ENCODE measurements at regions not wholly inside any gene's neighbourhood (a gene's known extent, or its start where the extent isn't known, plus 50 kb on each side); places are given as distances from the start of the nearest gene placed in this dataset.

DNA sequence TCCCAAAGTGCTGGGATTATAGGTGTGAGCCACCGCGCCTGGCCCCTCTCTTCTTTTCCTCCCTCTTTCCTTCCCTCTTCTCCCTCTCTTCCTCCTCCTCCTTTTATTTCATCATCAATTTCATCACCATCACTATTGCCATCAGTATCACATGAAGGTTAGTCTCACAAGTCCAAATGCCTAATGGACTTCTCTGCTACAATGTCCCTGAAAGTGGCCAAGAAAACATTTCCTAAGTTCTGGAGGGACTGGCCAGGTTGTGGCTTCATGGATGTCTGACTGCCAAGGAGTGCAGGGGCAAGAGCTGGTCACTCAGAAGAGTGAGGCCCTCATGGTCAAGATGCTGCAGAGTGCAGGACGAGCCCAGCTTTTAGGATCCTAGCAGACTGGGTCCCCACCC lies 97.6 kb downstream of the SYNE3 start:
- no peak overlapping the region for H3K4me3 ChIP-seq (ENCODE audit: low read depth, low read length)
- TF ChIP-seq, protein P1, sequence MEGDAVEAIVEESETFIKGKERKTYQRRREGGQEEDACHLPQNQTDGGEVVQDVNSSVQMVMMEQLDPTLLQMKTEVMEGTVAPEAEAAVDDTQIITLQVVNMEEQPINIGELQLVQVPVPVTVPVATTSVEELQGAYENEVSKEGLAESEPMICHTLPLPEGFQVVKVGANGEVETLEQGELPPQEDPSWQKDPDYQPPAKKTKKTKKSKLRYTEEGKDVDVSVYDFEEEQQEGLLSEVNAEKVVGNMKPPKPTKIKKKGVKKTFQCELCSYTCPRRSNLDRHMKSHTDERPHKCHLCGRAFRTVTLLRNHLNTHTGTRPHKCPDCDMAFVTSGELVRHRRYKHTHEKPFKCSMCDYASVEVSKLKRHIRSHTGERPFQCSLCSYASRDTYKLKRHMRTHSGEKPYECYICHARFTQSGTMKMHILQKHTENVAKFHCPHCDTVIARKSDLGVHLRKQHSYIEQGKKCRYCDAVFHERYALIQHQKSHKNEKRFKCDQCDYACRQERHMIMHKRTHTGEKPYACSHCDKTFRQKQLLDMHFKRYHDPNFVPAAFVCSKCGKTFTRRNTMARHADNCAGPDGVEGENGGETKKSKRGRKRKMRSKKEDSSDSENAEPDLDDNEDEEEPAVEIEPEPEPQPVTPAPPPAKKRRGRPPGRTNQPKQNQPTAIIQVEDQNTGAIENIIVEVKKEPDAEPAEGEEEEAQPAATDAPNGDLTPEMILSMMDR (IDR thresholded peaks at IDR 0.05; ENCODE audit: borderline replicate concordance, insufficient read depth, low read depth, low read length) = no peak

DNA sequence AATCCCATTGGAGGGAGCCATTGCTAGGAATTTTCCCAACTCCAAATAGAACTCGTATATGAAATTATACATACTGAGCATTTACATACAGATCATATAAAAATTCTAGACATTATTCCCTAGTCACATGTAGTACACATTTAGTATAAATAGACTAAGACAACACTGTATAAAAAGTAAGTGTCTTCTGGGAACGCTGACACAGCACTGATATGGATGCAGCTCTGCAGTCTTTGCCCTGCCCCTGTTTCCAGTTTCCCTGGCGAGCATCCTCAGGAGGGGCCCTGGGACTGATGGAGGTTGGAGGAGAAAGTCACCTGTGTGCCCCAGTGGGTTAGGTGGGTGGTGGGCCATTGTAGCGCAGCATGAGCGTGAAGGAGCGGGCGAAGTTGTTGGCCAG lies 97.8 kb upstream of the CLMN start:
- no peak overlapping the region for H3K4me3 ChIP-seq (ENCODE audit: low read depth, low read length)
- TF ChIP-seq, protein P1 (IDR thresholded peaks at IDR 0.05; ENCODE audit: borderline replicate concordance, insufficient read depth, low read depth, low read length) = no peak

DNA sequence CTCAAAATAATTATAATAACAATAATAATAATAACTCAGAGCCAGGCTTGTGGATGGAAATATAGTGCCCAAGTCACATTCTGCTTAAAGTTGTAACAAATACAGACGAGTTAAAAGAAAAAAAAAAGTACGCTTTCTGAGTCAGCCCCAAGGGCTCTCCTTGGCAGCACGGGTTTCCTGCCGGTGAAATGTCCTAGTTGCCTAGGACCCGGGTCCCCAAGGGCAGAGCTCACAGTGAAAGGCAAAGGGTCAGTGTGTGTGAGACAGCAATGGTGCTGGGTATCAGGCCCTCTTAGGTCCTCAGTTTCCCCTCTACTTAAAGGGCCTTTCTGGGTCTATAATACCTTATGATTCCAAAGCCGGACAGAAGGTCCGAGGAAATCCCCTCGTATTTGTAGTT lies 96.3 kb upstream of the CLMN start:
- H3K4me3 ChIP-seq (ENCODE audit: low read depth, low read length) = no peak overlapping the region
- TF ChIP-seq, protein P1 (IDR thresholded peaks at IDR 0.05; ENCODE audit: borderline replicate concordance, insufficient read depth, low read depth, low read length) = no peak

DNA sequence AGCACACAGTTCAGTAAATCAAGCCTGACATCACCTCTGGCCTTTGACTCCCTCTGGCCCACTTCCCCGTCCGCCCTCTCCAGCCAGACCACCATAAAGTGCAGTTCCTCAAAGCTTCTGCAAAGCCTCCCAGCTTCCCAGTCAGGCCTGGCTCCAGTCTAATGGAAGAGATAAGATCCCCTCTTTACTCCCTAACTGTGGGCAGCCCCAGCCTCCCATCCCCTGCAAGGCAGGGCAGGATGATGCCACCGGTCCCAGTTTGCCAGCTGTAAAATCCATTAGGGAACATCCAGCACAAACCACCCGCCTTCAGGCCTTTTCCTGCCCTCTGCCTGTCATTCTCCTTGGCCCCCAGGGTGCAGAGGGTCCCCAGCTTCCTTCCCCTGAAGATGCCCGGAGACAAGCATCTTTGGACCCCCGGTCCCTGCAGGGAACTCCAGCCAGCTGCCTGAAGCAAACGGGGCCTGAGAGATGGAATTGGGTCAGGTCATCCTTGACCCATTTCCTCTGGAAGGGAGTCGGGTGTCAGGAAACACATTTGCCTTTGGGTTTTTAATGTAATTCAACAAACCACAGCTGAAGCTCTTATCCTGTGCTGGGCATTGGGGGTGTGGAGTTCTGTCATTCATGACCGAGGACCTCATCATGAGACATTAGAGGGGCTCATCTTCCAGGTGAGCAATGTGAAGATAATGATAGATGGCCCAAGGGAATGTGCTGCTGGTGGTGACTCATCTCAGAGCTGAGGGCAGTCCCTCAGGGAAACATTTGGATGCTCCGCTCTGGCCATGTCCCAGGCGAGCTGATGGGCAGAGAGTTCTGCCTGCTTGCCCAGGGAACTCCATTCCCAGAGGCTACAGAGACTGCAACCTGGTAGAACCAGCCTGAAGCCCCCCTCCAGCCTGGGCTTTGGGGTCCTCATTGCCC lies 93.8 kb upstream of the CLMN start:
- TF ChIP-seq, protein P1 (IDR thresholded peaks at IDR 0.05; ENCODE audit: borderline replicate concordance, insufficient read depth, low read depth, low read length) = no peak
- no peak overlapping the region for H3K4me3 ChIP-seq (ENCODE audit: low read depth, low read length)

DNA sequence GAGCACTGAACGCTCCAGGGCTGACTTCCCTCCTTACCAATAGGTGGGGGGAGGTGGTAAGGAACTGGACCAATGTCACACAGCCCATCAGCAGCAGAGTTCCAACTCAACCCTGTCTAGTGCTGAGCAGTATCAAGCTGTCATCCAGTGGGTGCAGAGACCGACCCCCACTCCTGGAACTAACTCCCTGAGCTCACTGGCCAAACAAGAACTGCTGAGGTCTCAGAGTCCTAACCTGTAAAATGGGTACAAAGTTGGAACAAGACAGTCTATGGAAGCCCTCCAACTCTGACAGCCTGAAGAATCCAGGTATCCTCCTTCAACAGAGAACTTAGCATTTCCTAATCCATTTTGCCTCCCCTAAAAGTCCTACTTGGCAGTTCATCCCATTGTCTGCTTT lies 91.1 kb upstream of the CLMN start:
- TF ChIP-seq, protein P1 (IDR thresholded peaks at IDR 0.05; ENCODE audit: borderline replicate concordance, insufficient read depth, low read depth, low read length) = no peak
- H3K4me3 ChIP-seq (ENCODE audit: low read depth, low read length) = no peak overlapping the region

DNA sequence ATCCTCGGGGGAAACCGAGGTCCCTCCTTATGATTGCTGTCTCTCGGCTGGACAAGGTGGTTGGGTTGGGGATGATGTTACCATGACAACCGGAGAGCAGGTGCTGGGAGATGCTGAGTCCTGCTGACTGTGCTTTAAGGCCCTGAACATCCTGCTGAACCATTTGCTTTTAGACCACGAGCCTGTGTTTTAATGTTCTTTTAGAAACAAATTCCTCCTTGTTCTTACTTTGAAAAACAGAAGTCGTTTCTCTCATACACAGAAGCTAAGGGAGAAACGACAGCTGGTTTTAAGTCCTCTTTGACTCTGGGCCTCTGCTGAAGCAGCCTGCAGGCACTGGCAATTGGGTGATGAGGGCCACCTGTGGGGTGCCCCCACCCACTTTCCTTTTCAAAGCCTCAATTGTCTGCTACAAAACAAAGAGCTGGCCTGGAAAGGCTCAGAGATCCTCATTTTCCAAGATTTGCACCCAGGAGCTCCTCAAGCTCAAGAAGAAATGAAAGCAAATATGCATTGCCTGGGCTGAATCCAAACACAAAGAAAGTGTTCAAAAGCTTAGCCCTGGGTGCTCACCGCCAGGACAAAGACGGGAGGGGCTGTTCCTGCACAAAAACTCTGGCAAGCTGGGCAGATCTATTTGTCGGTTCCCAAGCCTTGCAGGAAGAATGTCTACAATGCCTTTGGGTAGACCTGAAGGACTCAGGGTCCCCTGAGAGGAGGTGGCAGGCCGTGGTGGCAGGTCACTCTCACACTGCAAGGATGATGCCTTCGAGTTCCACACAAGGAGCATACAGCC lies 90.0 kb upstream of the CLMN start:
- TF ChIP-seq, protein P1 (IDR thresholded peaks at IDR 0.05; ENCODE audit: borderline replicate concordance, insufficient read depth, low read depth, low read length) = no peak

More for the DNA sequence above, 90.0 kb upstream of the CLMN start:
- no peak overlapping the region for H3K4me3 ChIP-seq (ENCODE audit: low read depth, low read length)
